ENCODE measurements at regions not wholly inside any gene's neighbourhood (a gene's known extent, or its start where the extent isn't known, plus 50 kb on each side); places are given as distances from the start of the nearest gene placed in this dataset.

- CTCF ChIA-PET = interaction anchor here (0.7 kb wide), 1 partner anchor 157 kb away, joined by 3 read pairs; no protein-coding TSS in a partner anchor
- no peak overlapping the region for H2BK120ac ChIP-seq (ENCODE audit: low read depth, low read length)
- H3K23ac ChIP-seq (ENCODE audit: low read depth, low read length) = no peak overlapping the region
- H3K9me1 ChIP-seq (ENCODE audit: insufficient read depth, low read length) = no peaks in the 10 kb centered on the region
- no peak overlapping the region for H3K4ac ChIP-seq (ENCODE audit: low read depth, low read length)
- no peak overlapping the region for H4K5ac ChIP-seq (ENCODE audit: low read depth, low read length)
- no peaks in the 10 kb centered on the region for H3K79me1 ChIP-seq (ENCODE audit: low read depth in 1 of 2, low read length in 2 of 2)
- H3K4me1 ChIP-seq (ENCODE audit: control insufficient read depth, insufficient read depth, low read length) = no peaks in the 10 kb centered on the region
- H2BK5ac ChIP-seq (ENCODE audit: low read depth, low read length, poor library complexity, severe bottlenecking) = peak overlapping the region; percentile 50
- H3K9ac ChIP-seq (ENCODE audit: low read depth, low read length) = no peak overlapping the region
- intact Hi-C loops (cut with micrococcal nuclease) (no loop called here), dilution Hi-C loops (cut with HindIII; ENCODE audit: low sequenced_read_pairs, unreplicated experiment) (no loop called here), in situ Hi-C loops (cut with MboI; ENCODE audit: low sequenced_read_pairs) (no loop called here)
- no peak overlapping the region for H3K14ac ChIP-seq (replicated peaks; ENCODE audit: low read depth, low read length)
- POLR2A ChIA-PET (ENCODE audit: unreplicated experiment) = no interaction called here
- peak; percentile 80 for DNase-seq
- no peak overlapping the region for H2AK5ac ChIP-seq (ENCODE audit: low read depth, low read length)
- H3K9me3 ChIP-seq (ENCODE audit: control insufficient read depth, insufficient read depth, low read length) = no peaks in the 10 kb centered on the region
- no peak overlapping the region for H3K27ac ChIP-seq (ENCODE audit: insufficient read depth, low read length)
- H4K8ac ChIP-seq (ENCODE audit: low read depth in 2 of 2, low read length in 2 of 2) = no peak overlapping the region
- no peaks in the 10 kb centered on the region for H3K36me3 ChIP-seq (ENCODE audit: control insufficient read depth, insufficient read depth, low read length)
- H2BK20ac ChIP-seq (ENCODE audit: low read depth, low read length) = no peak overlapping the region
- H3K56ac ChIP-seq (ENCODE audit: extremely low read depth, insufficient read depth, low read length) = no peak overlapping the region
- H3K27me3 ChIP-seq (ENCODE audit: control insufficient read depth, insufficient read depth, low read length) = no peaks in the 10 kb centered on the region
- no TSS peak for BruUV-seq (replicated peaks)
- ATAC-seq (ENCODE audit: low read depth) = no peak
- WGBS, 2 experiments (ENCODE audit: extremely low coverage in 2 of 2, insufficient read length in 1 of 2) = no CpG with 5 or more reads among the region's 1 CpG
- H3K18ac ChIP-seq (ENCODE audit: low read depth, low read length) = no peak overlapping the region
- H3K4me2 ChIP-seq (ENCODE audit: low read depth, low read length) = peak overlapping the region; percentile 27; the same call in 1 of the 2 replicates
- H2BK15ac ChIP-seq (ENCODE audit: low read depth, low read length) = no peak overlapping the region
- no peak overlapping the region for H3K4me3 ChIP-seq (ENCODE audit: insufficient read depth, low read depth, low read length)
- H4K91ac ChIP-seq (ENCODE audit: insufficient read depth, low read depth, low read length) = no peak overlapping the region
- H2AFZ ChIP-seq (replicated peaks; ENCODE audit: low read length, poor library complexity) = no peak overlapping the region
- H4K20me1 ChIP-seq (ENCODE audit: insufficient read depth, low read length) = no peaks in the 10 kb centered on the region
- TF ChIP-seq CTCF (conservative IDR thresholded peaks at IDR 0.05; ENCODE audit: low read depth, low read length) (no peak), ELK1 (IDR thresholded peaks at IDR 0.05; ENCODE audit: borderline replicate concordance, low read depth, low read length) (no peak), FOS (IDR thresholded peaks at IDR 0.05; ENCODE audit: low read depth, low read length) (no peak), MAFK (IDR thresholded peaks at IDR 0.05; ENCODE audit: low read depth, low read length) (no peak), CEBPB (IDR thresholded peaks at IDR 0.05; ENCODE audit: low read depth, low read length) (no peak), POLR2A (IDR thresholded peaks at IDR 0.05; ENCODE audit: low read depth, low read length) (no peak), SMC3 (IDR thresholded peaks at IDR 0.05; ENCODE audit: low read depth, low read length) (no peak), NFE2L2 (IDR thresholded peaks at IDR 0.05; ENCODE audit: low read depth, low read length) (no peak), CHD1 (IDR thresholded peaks at IDR 0.05; ENCODE audit: low read depth, low read length) (no peak), RAD21 (IDR thresholded peaks at IDR 0.05; ENCODE audit: low read length) (no peak), RCOR1 (IDR thresholded peaks at IDR 0.05; ENCODE audit: insufficient replicate concordance, low read length) (no peak), MXI1 (IDR thresholded peaks at IDR 0.05; ENCODE audit: borderline replicate concordance, low read depth, low read length) (no peak), MAZ (IDR thresholded peaks at IDR 0.05; ENCODE audit: borderline replicate concordance, low read depth, low read length) (no peak), BHLHE40 (IDR thresholded peaks at IDR 0.05; ENCODE audit: low read depth, low read length) (no peak), RFX5 (IDR thresholded peaks at IDR 0.05; ENCODE audit: low read depth, low read length) (no peak), USF2 (IDR thresholded peaks at IDR 0.05; ENCODE audit: low read depth, low read length) (no peak)
- H2AK9ac ChIP-seq (replicated peaks; ENCODE audit: low read depth, low read length, poor library complexity) = no peak overlapping the region
These were observed 415.9 kb downstream of the GRB14 start for GRCh38 chr2:164205347-164205746.

Measured in IMR-90 (cell line).